GM23248 (cell line): ENCODE measurements at regions not wholly inside any gene's neighbourhood (a gene's known extent, or its start where the extent isn't known, plus 50 kb on each side); places are given as distances from the start of the nearest gene placed in this dataset.

ENCODE experiments used
- EZH2 ChIP-seq: fragments of 200-600 bp; sonication (generic); IDR thresholded peaks from 2 replicates; pipeline ENCODE4 v1.6.1; 2018; ENCODE audit warnings: antibody characterized with exemption, mild to moderate bottlenecking; ENCODE audit not compliant: insufficient read depth, poor library complexity, severe bottlenecking
- EZH2phosphoT487 ChIP-seq: fragments of 200-600 bp; sonication (generic); IDR thresholded peaks from 2 replicates; pipeline ENCODE4 v1.6.1; 2018; ENCODE audit warnings: antibody characterized with exemption, moderate library complexity, mild to moderate bottlenecking, low read depth; ENCODE audit not compliant: insufficient read depth

GRCh38 chr5:110075656-110076055, 385.9 kb downstream of the MAN2A1 start:
- TF ChIP-seq EZH2 = no peak
- no peak for TF ChIP-seq EZH2phosphoT487
